ACC112 (cell line): ENCODE measurements at regions not wholly inside any gene's neighbourhood (a gene's known extent, or its start where the extent isn't known, plus 50 kb on each side); places are given as distances from the start of the nearest gene placed in this dataset.
"Not testable (repeated sequence)": the region's sequence is repeated elsewhere in the genome, so short reads cannot be mapped to it uniquely, and the experiment has no call there.

Experiments used
- H2AFZ ChIP-seq: fragments of 200-600 bp; sonication (generic); one replicate; pipeline ENCODE4 v1.6.0; 2017; ENCODE audit warnings: antibody characterized with exemption, low read length; ENCODE audit not compliant: unreplicated experiment
- H3K27ac ChIP-seq: fragments of 200-600 bp; sonication (generic); 2 replicates; pipeline ENCODE4 v1.5.1; 2014; ENCODE audit warnings: low read depth, mild to moderate bottlenecking, antibody characterized with exemption, low read length, moderate library complexity
- H3K27me3 ChIP-seq: fragments of 200-600 bp; sonication (generic); 2 replicates; pipeline ENCODE4 v1.6.1; 2014; ENCODE audit warnings: mild to moderate bottlenecking, antibody characterized with exemption, low read length, moderate library complexity, mixed read lengths; ENCODE audit not compliant: insufficient read depth
- H3K36me3 ChIP-seq: fragments of 200-600 bp; sonication (generic); 2 replicates; pipeline ENCODE4 v1.6.1; 2016; ENCODE audit warnings: mild to moderate bottlenecking, antibody characterized with exemption, low read length, moderate library complexity, mixed read lengths; ENCODE audit not compliant: insufficient read depth
- H3K4me1 ChIP-seq: fragments of 200-600 bp; sonication (generic); one replicate; pipeline ENCODE4 v1.6.1; 2016; ENCODE audit warnings: low read length, mixed read lengths; ENCODE audit not compliant: insufficient read depth, unreplicated experiment, control insufficient read depth
- H3K4me3 ChIP-seq: fragments of 200-600 bp; sonication (generic); 2 replicates; pipeline ENCODE4 v1.5.1; 2014; ENCODE audit warnings: mild to moderate bottlenecking, low read depth, low read length
- H3K79me2 ChIP-seq: fragments of 200-600 bp; sonication (generic); one replicate; pipeline ENCODE4 v1.6.0; 2016; ENCODE audit warnings: low read length; ENCODE audit not compliant: control insufficient read depth, unreplicated experiment, insufficient read depth

GRCh38 chr22:49705972-49706352, 121.7 kb downstream of the BRD1 start:
- Histone ChIP-seq H3K79me2 (no peaks in the 10 kb centered on the region), H3K27ac (no peak overlapping the region), H3K4me1 (no peaks in the 10 kb centered on the region), H3K4me3 (no peak overlapping the region), H2AFZ (no peak overlapping the region), H3K36me3 (no peaks in the 10 kb centered on the region), H3K27me3 (no peaks in the 10 kb centered on the region)

GRCh38 chr22:49705216-49705971, 122.3 kb downstream of the BRD1 start:
- no peaks in the 10 kb centered on the region for H3K36me3 ChIP-seq
- no peak overlapping the region for H3K4me3 ChIP-seq
- H3K27ac ChIP-seq = no peak overlapping the region
- no peaks in the 10 kb centered on the region for H3K4me1 ChIP-seq
- H3K27me3 ChIP-seq = no peaks in the 10 kb centered on the region
- H2AFZ ChIP-seq = no peak overlapping the region
- H3K79me2 ChIP-seq = no peaks in the 10 kb centered on the region

GRCh38 chr22:49704345-49705215, 123.1 kb downstream of the BRD1 start:
- no peaks in the 10 kb centered on the region for H3K36me3 ChIP-seq
- H3K27me3 ChIP-seq = no peaks in the 10 kb centered on the region
- no peaks in the 10 kb centered on the region for H3K79me2 ChIP-seq
- no peaks in the 10 kb centered on the region for H3K4me1 ChIP-seq
- H2AFZ ChIP-seq = no peak overlapping the region
- H3K4me3 ChIP-seq = no peak overlapping the region
- no peak overlapping the region for H3K27ac ChIP-seq

GRCh38 chr22:49703990-49704344, 123.7 kb downstream of the BRD1 start:
- H3K27me3 ChIP-seq = no peaks in the 10 kb centered on the region
- H3K36me3 ChIP-seq = no peaks in the 10 kb centered on the region
- H2AFZ ChIP-seq = no peak overlapping the region
- no peaks in the 10 kb centered on the region for H3K79me2 ChIP-seq
- H3K27ac ChIP-seq = no peak overlapping the region
- no peak overlapping the region for H3K4me3 ChIP-seq
- no peaks in the 10 kb centered on the region for H3K4me1 ChIP-seq

GRCh38 chr22:49703505-49703904, 124.2 kb downstream of the BRD1 start:
- no peaks in the 10 kb centered on the region for H3K79me2 ChIP-seq
- H3K27me3 ChIP-seq = no peaks in the 10 kb centered on the region
- no peak overlapping the region for H3K27ac ChIP-seq
- H2AFZ ChIP-seq = no peak overlapping the region
- no peak overlapping the region for H3K4me3 ChIP-seq
- H3K36me3 ChIP-seq = no peaks in the 10 kb centered on the region
- no peaks in the 10 kb centered on the region for H3K4me1 ChIP-seq

GRCh38 chr22:49702068-49702397, 125.6 kb downstream of the BRD1 start:
- H3K27ac ChIP-seq = no peak overlapping the region
- no peaks in the 10 kb centered on the region for H3K27me3 ChIP-seq
- no peak overlapping the region for H3K4me3 ChIP-seq
- H3K79me2 ChIP-seq = no peaks in the 10 kb centered on the region
- no peaks in the 10 kb centered on the region for H3K36me3 ChIP-seq
- no peaks in the 10 kb centered on the region for H3K4me1 ChIP-seq
- H2AFZ ChIP-seq = no peak overlapping the region

GRCh38 chr22:49701380-49702067, 126.1 kb downstream of the BRD1 start:
- H3K27me3 ChIP-seq = no peaks in the 10 kb centered on the region
- no peaks in the 10 kb centered on the region for H3K36me3 ChIP-seq
- H3K4me1 ChIP-seq = no peaks in the 10 kb centered on the region
- no peaks in the 10 kb centered on the region for H3K79me2 ChIP-seq
- no peak overlapping the region for H3K27ac ChIP-seq
- no peak overlapping the region for H2AFZ ChIP-seq
- H3K4me3 ChIP-seq = no peak overlapping the region

GRCh38 chr22:49699928-49700498, 127.7 kb downstream of the BRD1 start:
- H3K4me3 ChIP-seq = no peak overlapping the region
- no peaks in the 10 kb centered on the region for H3K36me3 ChIP-seq
- no peak overlapping the region for H3K27ac ChIP-seq
- no peaks in the 10 kb centered on the region for H3K79me2 ChIP-seq
- H2AFZ ChIP-seq = no peak overlapping the region
- H3K27me3 ChIP-seq = no peaks in the 10 kb centered on the region
- H3K4me1 ChIP-seq = no peaks in the 10 kb centered on the region

- H2AFZ ChIP-seq = no peak overlapping the region
- H3K27me3 ChIP-seq = no peaks in the 10 kb centered on the region
- H3K4me1 ChIP-seq = no peaks in the 10 kb centered on the region
- H3K27ac ChIP-seq = no peak overlapping the region
- H3K4me3 ChIP-seq = no peak overlapping the region
- H3K79me2 ChIP-seq = no peaks in the 10 kb centered on the region
- no peaks in the 10 kb centered on the region for H3K36me3 ChIP-seq
Measured at GRCh38 chr22:49699476-49699875, 128.2 kb downstream of the BRD1 start.

- H2AFZ ChIP-seq, H3K4me3 ChIP-seq, H3K79me2 ChIP-seq, H3K36me3 ChIP-seq, H3K27me3 ChIP-seq, H3K27ac ChIP-seq, H3K4me1 ChIP-seq: not testable (repeated sequence)
Measured at GRCh38 chr22:49698616-49699015, 129.1 kb downstream of the BRD1 start.
